Uterus (tissue), 2 donors: ENCODE measurements at regions not wholly inside any gene's neighbourhood (a gene's known extent, or its start where the extent isn't known, plus 50 kb on each side); places are given as distances from the start of the nearest gene placed in this dataset.

ENCODE experiments used
- CTCF ChIP-seq, 4 experiments: fragments of 200-600 bp in 2 of 4; fragments of 450-650 bp in 2 of 4; sonication (generic) in 2 of 4; IDR thresholded peaks; one replicate each; pipeline ENCODE4 v1.5.1; 2016 to 2019; ENCODE audit warnings: antibody characterized with exemption in 4 of 4, mild to moderate bottlenecking in 2 of 4, moderate library complexity in 1 of 4
- POLR2A ChIP-seq, 2 donors: fragments of 450-650 bp; IDR thresholded peaks; one replicate each; pipeline ENCODE4 v1.6.1; 2016; ENCODE audit warnings: antibody characterized with exemption in 2 of 2, mild to moderate bottlenecking in 1 of 2, moderate library complexity in 1 of 2

- no peak for TF ChIP-seq POLR2A (IDR thresholded peaks at IDR 0.05)
- TF ChIP-seq CTCF (IDR thresholded peaks at IDR 0.05), result no peak
These were observed 245.1 kb upstream of the KLHL4 start for GRCh38 chrX:87272491-87272890.
